H1 (cell line): ENCODE measurements at regions not wholly inside any gene's neighbourhood (a gene's known extent, or its start where the extent isn't known, plus 50 kb on each side); places are given as distances from the start of the nearest gene placed in this dataset.

Experiments
- CTCF ChIP-seq, 3 experiments: IDR thresholded peaks; 1 replicate in 2 of 3; 2 replicates in 1 of 3; pipeline versions ENCODE4 v1.5.1 to v1.6.1; 2011; ENCODE audit warnings: low read length in 3 of 3, mild to moderate bottlenecking in 3 of 3, inconsistent platforms in 2 of 3, low read depth in 1 of 3, moderate library complexity in 1 of 3; ENCODE audit not compliant: insufficient read depth in 1 of 3; ENCODE audit errors: control extremely low read depth in 1 of 3

- TF ChIP-seq CTCF (IDR thresholded peaks at IDR 0.05; ENCODE audit: control extremely low read depth in 1 of 3, insufficient read depth in 1 of 3, low read depth in 1 of 3, low read length in 3 of 3) = no peak
Measured at GRCh38 chr7:156015237-156016020, 203.2 kb upstream of the SHH start (continued).
